CD4-positive, alpha-beta memory T cell (primary cell): ENCODE measurements at regions not wholly inside any gene's neighbourhood (a gene's known extent, or its start where the extent isn't known, plus 50 kb on each side); places are given as distances from the start of the nearest gene placed in this dataset.

Experiments used
- CTCF ChIA-PET: fragments of 350-600 bp; sonication (Branson Sonifier 250); formaldehyde crosslinking; loops from one replicate; lab custom pipeline; 2021; ENCODE audit warnings: inconsistent platforms; ENCODE audit not compliant: partially characterized antibody; lab: Charles Lee
- POLR2A ChIA-PET: fragments of 350-600 bp; sonication (Branson Sonifier 250); formaldehyde crosslinking; loops from one replicate; lab custom pipeline; 2021; ENCODE audit not compliant: partially characterized antibody; lab: Charles Lee
- DNase-seq, 5 donors: peaks; one replicate each; pipeline versions ENCODE4 v3.0.0 to v3.0.0-alpha.2; 2020 to 2022; ENCODE audit warnings: mixed read lengths in 1 of 5
- H3K27ac ChIP-seq: one replicate; pipeline ENCODE4 v1.7.0; 2013; ENCODE audit warnings: low read depth, low read length
- H3K27me3 ChIP-seq: 2 replicates; pipeline ENCODE4 v1.7.0; 2013; ENCODE audit warnings: mild to moderate bottlenecking, low read length, moderate library complexity; ENCODE audit not compliant: insufficient read depth
- H3K36me3 ChIP-seq: 2 replicates; pipeline ENCODE4 v1.7.0; 2013; ENCODE audit warnings: mild to moderate bottlenecking, low read length, moderate library complexity; ENCODE audit not compliant: insufficient read depth
- H3K4me1 ChIP-seq: 2 replicates; pipeline ENCODE4 v1.7.0; 2013; ENCODE audit warnings: mild to moderate bottlenecking, low read length, moderate library complexity; ENCODE audit not compliant: insufficient read depth
- H3K4me3 ChIP-seq, 2 donors: one replicate each; pipeline ENCODE4 v1.7.0; 2013; ENCODE audit warnings: low read length in 2 of 2, mild to moderate bottlenecking in 1 of 2
- H3K9me3 ChIP-seq, 2 donors: one replicate each; pipeline ENCODE4 v1.7.0; 2013; ENCODE audit warnings: low read length in 2 of 2, control low read depth in 1 of 2; ENCODE audit not compliant: control insufficient read depth in 1 of 2
- H3K27ac Mint-ChIP-seq, 7 donors: one replicate each; pipeline ENCODE4 v1.8.0; 2020 to 2021; ENCODE audit warnings: mixed read lengths in 7 of 7, mild to moderate bottlenecking in 6 of 7, inconsistent platforms in 3 of 7, moderate library complexity in 3 of 7
- H3K27me3 Mint-ChIP-seq, 2 donors: one replicate each; pipeline ENCODE4 v1.8.0; 2020 to 2021; ENCODE audit warnings: mixed read lengths in 2 of 2
- H3K36me3 Mint-ChIP-seq, 2 donors: one replicate each; pipeline ENCODE4 v1.8.0; 2020 to 2021; ENCODE audit warnings: mixed read lengths in 2 of 2, inconsistent platforms in 1 of 2, mild to moderate bottlenecking in 1 of 2
- H3K4me1 Mint-ChIP-seq, 4 donors: one replicate each; pipeline ENCODE4 v1.8.0; 2020 to 2021; ENCODE audit warnings: mixed read lengths in 4 of 4, mild to moderate bottlenecking in 1 of 4
- H3K4me3 Mint-ChIP-seq, 8 donors: one replicate each; pipeline ENCODE4 v1.8.0; 2020 to 2021; ENCODE audit warnings: mixed read lengths in 8 of 8, mild to moderate bottlenecking in 7 of 8, moderate library complexity in 6 of 8, inconsistent platforms in 3 of 8
- H3K9me3 Mint-ChIP-seq, 8 donors: one replicate each; pipeline ENCODE4 v1.8.0; 2020 to 2021; ENCODE audit warnings: mixed read lengths in 8 of 8, mild to moderate bottlenecking in 5 of 8, inconsistent platforms in 3 of 8, moderate library complexity in 1 of 8
- intact Hi-C: fragments of 100-400 bp; cut with micrococcal nuclease; formaldehyde crosslinking; loops from one replicate; pipeline ENCODE4 v1.15.1; 2023

- ChIA-PET POLR2A (no interaction called here), CTCF (interaction anchor here (1.6 kb wide), 1 partner anchor 8 kb away, joined by 4 read pairs; no protein-coding TSS in a partner anchor)
- Histone ChIP-seq H3K27me3 (no peaks in the 10 kb centered on the region), H3K27ac (no peak overlapping the region), H3K36me3 (no peaks in the 10 kb centered on the region), H3K4me3 (no peak overlapping the region), H3K9me3 (no peaks in the 10 kb centered on the region), H3K4me1 (no peaks in the 10 kb centered on the region)
- no peaks in the 10 kb centered on the region for H3K36me3 Mint-ChIP-seq
- no peaks in the 10 kb centered on the region for H3K4me1 Mint-ChIP-seq
- no peak overlapping the region for H3K27ac Mint-ChIP-seq
- H3K27me3 Mint-ChIP-seq, result peaks cover 4 to 14% of the 10 kb centered on the region in 2 donors
- intact Hi-C loops, result no loop called here
- H3K4me3 Mint-ChIP-seq, result no peak overlapping the region
- DNase-seq, result no peak
- no peaks in the 10 kb centered on the region for H3K9me3 Mint-ChIP-seq
Observed at GRCh38 chr1:29784276-29785136, 548.2 kb downstream of the PTPRU start.

- Histone ChIP-seq H3K27ac (no peak overlapping the region), H3K4me3 (no peak overlapping the region), H3K9me3 (no peaks in the 10 kb centered on the region), H3K4me1 (no peaks in the 10 kb centered on the region), H3K36me3 (no peaks in the 10 kb centered on the region), H3K27me3 (no peaks in the 10 kb centered on the region)
- ChIA-PET CTCF (interaction anchor here (1.6 kb wide), 1 partner anchor 9 kb away, joined by 4 read pairs; no protein-coding TSS in a partner anchor), POLR2A (no interaction called here)
- Mint-ChIP-seq H3K36me3 (no peaks in the 10 kb centered on the region), H3K4me1 (no peaks in the 10 kb centered on the region), H3K27me3 (peaks cover 12 to 22% of the 10 kb centered on the region in 2 donors), H3K4me3 (no peak overlapping the region), H3K27ac (no peak overlapping the region), H3K9me3 (peaks cover 0 to 2% (median 0%) of the 10 kb centered on the region in 8 donors)
- DNase-seq, result no peak
- intact Hi-C loops, result no loop called here
Observed at GRCh38 chr1:29783508-29784275, 547.4 kb downstream of the PTPRU start.

GRCh38 chr1:29782846-29783507, 546.7 kb downstream of the PTPRU start:
- no peak overlapping the region for H3K27ac ChIP-seq
- no peaks in the 10 kb centered on the region for H3K4me1 ChIP-seq
- H3K27me3 Mint-ChIP-seq, result peaks cover 15 to 24% of the 10 kb centered on the region in 2 donors
- no peaks in the 10 kb centered on the region for H3K4me1 Mint-ChIP-seq
- H3K36me3 Mint-ChIP-seq, result no peaks in the 10 kb centered on the region
- CTCF ChIA-PET, result interaction anchor here (1.6 kb wide), 1 partner anchor 10 kb away, joined by 4 read pairs; no protein-coding TSS in a partner anchor
- no peak overlapping the region for H3K4me3 Mint-ChIP-seq
- H3K9me3 Mint-ChIP-seq, result peaks cover 0 to 2% (median 0%) of the 10 kb centered on the region in 8 donors
- DNase-seq, result no peak
- no peaks in the 10 kb centered on the region for H3K9me3 ChIP-seq
- no peak overlapping the region for H3K27ac Mint-ChIP-seq
- intact Hi-C loops, result no loop called here
- H3K36me3 ChIP-seq, result no peaks in the 10 kb centered on the region
- POLR2A ChIA-PET, result no interaction called here
- no peaks in the 10 kb centered on the region for H3K27me3 ChIP-seq
- no peak overlapping the region for H3K4me3 ChIP-seq

- Histone ChIP-seq H3K4me3 (no peak overlapping the region), H3K9me3 (no peaks in the 10 kb centered on the region), H3K4me1 (no peaks in the 10 kb centered on the region), H3K36me3 (no peaks in the 10 kb centered on the region), H3K27ac (no peak overlapping the region), H3K27me3 (no peaks in the 10 kb centered on the region)
- H3K9me3 Mint-ChIP-seq, result peaks cover 0 to 10% (median 6%) of the 10 kb centered on the region in 8 donors
- ChIA-PET POLR2A (no interaction called here), CTCF (no interaction called here)
- no peak overlapping the region for H3K27ac Mint-ChIP-seq
- H3K4me1 Mint-ChIP-seq, result no peaks in the 10 kb centered on the region
- H3K36me3 Mint-ChIP-seq, result no peaks in the 10 kb centered on the region
- no peak overlapping the region for H3K4me3 Mint-ChIP-seq
- intact Hi-C loops, result no loop called here
- H3K27me3 Mint-ChIP-seq, result peaks cover 29 to 31% of the 10 kb centered on the region in 2 donors
- no peak for DNase-seq
Observed at GRCh38 chr1:29779146-29779545, 542.8 kb downstream of the PTPRU start.

GRCh38 chr1:29777522-29777921, 541.2 kb downstream of the PTPRU start:
- no peaks in the 10 kb centered on the region for H3K4me1 ChIP-seq
- intact Hi-C loops, result no loop called here
- H3K27me3 ChIP-seq, result no peaks in the 10 kb centered on the region
- H3K4me3 ChIP-seq, result no peak overlapping the region
- Mint-ChIP-seq H3K27me3 (peaks cover 30 to 31% of the 10 kb centered on the region in 2 donors), H3K27ac (no peak overlapping the region), H3K9me3 (peaks cover 0 to 10% (median 6%) of the 10 kb centered on the region in 8 donors), H3K36me3 (no peaks in the 10 kb centered on the region), H3K4me3 (no peak overlapping the region), H3K4me1 (no peaks in the 10 kb centered on the region)
- no peak overlapping the region for H3K27ac ChIP-seq
- H3K36me3 ChIP-seq, result no peaks in the 10 kb centered on the region
- H3K9me3 ChIP-seq, result no peaks in the 10 kb centered on the region
- ChIA-PET POLR2A (no interaction called here), CTCF (no interaction called here)
- DNase-seq, result no peak

GRCh38 chr1:29774355-29774754, 538.0 kb downstream of the PTPRU start:
- no peak overlapping the region for H3K27ac Mint-ChIP-seq
- POLR2A ChIA-PET, result no interaction called here
- intact Hi-C loops, result no loop called here
- Histone ChIP-seq H3K9me3 (no peaks in the 10 kb centered on the region), H3K27me3 (no peaks in the 10 kb centered on the region), H3K36me3 (no peaks in the 10 kb centered on the region), H3K4me3 (no peak overlapping the region), H3K27ac (no peak overlapping the region), H3K4me1 (no peaks in the 10 kb centered on the region)
- no peak overlapping the region for H3K4me3 Mint-ChIP-seq
- no peak for DNase-seq
- no peaks in the 10 kb centered on the region for H3K4me1 Mint-ChIP-seq
- CTCF ChIA-PET, result no interaction called here
- peaks cover 23 to 25% of the 10 kb centered on the region in 2 donors for H3K27me3 Mint-ChIP-seq
- peaks cover 0 to 10% (median 6%) of the 10 kb centered on the region in 8 donors for H3K9me3 Mint-ChIP-seq
- H3K36me3 Mint-ChIP-seq, result no peaks in the 10 kb centered on the region

- CTCF ChIA-PET, result no interaction called here
- no peak overlapping the region for H3K4me3 Mint-ChIP-seq
- Histone ChIP-seq H3K4me3 (no peak overlapping the region), H3K27ac (no peak overlapping the region), H3K4me1 (no peaks in the 10 kb centered on the region), H3K27me3 (no peaks in the 10 kb centered on the region), H3K9me3 (no peaks in the 10 kb centered on the region), H3K36me3 (no peaks in the 10 kb centered on the region)
- no peak for DNase-seq
- POLR2A ChIA-PET, result no interaction called here
- H3K36me3 Mint-ChIP-seq, result no peaks in the 10 kb centered on the region
- peaks cover 0 to 10% (median 6%) of the 10 kb centered on the region in 8 donors for H3K9me3 Mint-ChIP-seq
- H3K27me3 Mint-ChIP-seq, result peaks cover 9 to 14% of the 10 kb centered on the region in 2 donors
- H3K27ac Mint-ChIP-seq, result no peak overlapping the region
- H3K4me1 Mint-ChIP-seq, result no peaks in the 10 kb centered on the region
- intact Hi-C loops, result no loop called here
Observed at GRCh38 chr1:29772584-29773100, 536.3 kb downstream of the PTPRU start.
